Mesodermal cell (in vitro differentiated cells): ENCODE measurements at regions not wholly inside any gene's neighbourhood (a gene's known extent, or its start where the extent isn't known, plus 50 kb on each side); places are given as distances from the start of the nearest gene placed in this dataset.

ENCODE experiments used
- H3K27ac ChIP-seq: 2 replicates; pipeline ENCODE4 v1.7.0; 2013; ENCODE audit warnings: mild to moderate bottlenecking, low read depth, low read length, moderate library complexity; ENCODE audit not compliant: severe bottlenecking
- H3K36me3 ChIP-seq: 2 replicates; pipeline ENCODE4 v1.7.1; 2013; ENCODE audit warnings: mild to moderate bottlenecking, low read length, moderate library complexity; ENCODE audit not compliant: control insufficient read depth, insufficient read depth
- H3K4me1 ChIP-seq: one replicate; pipeline ENCODE4 v1.7.1; 2013; ENCODE audit warnings: mild to moderate bottlenecking, low read length; ENCODE audit not compliant: insufficient read depth, control insufficient read depth, poor library complexity, severe bottlenecking
- H3K4me3 ChIP-seq: 2 replicates; pipeline ENCODE4 v1.7.0; 2013; ENCODE audit warnings: low read length, control low read depth, mild to moderate bottlenecking; ENCODE audit not compliant: insufficient read depth, poor library complexity, severe bottlenecking; ENCODE audit errors: extremely low read depth
- H3K9me3 ChIP-seq: 2 replicates; pipeline ENCODE4 v1.7.1; 2013; ENCODE audit warnings: mild to moderate bottlenecking, low read length, moderate library complexity; ENCODE audit not compliant: control insufficient read depth
- WGBS, 2 experiments: methylation state at CpG; one replicate each; pipeline ENCODE4 v1.1.5; 2013; ENCODE audit warnings: missing lambda C conversion rate in 2 of 2; ENCODE audit not compliant: insufficient coverage in 2 of 2; 5-methylcytosine and 5-hydroxymethylcytosine counted together

DNA sequence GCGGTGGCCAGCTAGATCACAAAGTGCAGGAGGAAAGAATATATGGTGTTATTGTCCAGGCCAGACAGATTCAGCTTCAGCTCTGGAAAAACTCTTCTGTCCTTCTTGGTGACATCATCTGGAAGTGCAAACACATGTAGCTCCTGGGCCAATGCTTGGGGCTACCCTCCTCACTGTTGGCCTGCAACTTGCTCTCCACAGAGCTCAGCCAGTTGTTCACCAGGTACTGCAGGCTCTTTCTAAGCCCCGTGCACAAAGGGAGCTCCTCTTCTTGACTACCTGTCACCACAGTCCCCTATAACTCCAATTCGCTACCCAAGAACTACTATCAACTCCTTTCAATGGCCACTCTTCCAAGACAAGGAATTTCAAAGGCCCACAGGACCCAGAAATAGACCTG is 1175.9 kb upstream of the CDH9 start:
- no peaks in the 10 kb centered on the region for H3K9me3 ChIP-seq
- 93% methylated on average over 2 of the region's 3 CpGs; no CpG with 5 or more reads in 1 of the 2 experiments for WGBS, 2 experiments
- H3K4me3 ChIP-seq: no peak overlapping the region
- no peaks in the 10 kb centered on the region for H3K36me3 ChIP-seq
- H3K27ac ChIP-seq: no peak overlapping the region
- H3K4me1 ChIP-seq: no peaks in the 10 kb centered on the region

DNA sequence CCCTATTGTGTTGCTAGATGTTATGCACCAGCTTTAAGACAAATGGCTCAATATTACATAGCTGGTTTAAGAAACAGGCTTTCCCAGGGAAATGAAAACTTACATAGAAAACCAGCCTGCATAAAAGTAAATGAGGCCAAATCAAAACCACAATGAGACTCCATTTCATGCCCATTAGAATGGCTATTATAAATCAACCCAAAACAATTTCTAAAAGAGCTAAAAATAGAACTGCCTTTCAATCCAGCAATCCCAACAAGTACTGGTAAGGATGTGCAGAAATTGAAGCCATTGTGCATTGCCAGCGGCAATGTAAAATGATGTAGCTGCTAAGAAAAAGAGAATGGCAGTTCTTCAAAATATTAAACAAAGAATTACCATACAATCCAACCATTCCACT is 1170.0 kb upstream of the CDH9 start:
- no peak overlapping the region for H3K27ac ChIP-seq
- H3K36me3 ChIP-seq: no peaks in the 10 kb centered on the region
- no peaks in the 10 kb centered on the region for H3K9me3 ChIP-seq
- no CpG with 5 or more reads among the region's 1 CpG for WGBS, 2 experiments
- H3K4me1 ChIP-seq: no peaks in the 10 kb centered on the region
- H3K4me3 ChIP-seq: no peak overlapping the region

DNA sequence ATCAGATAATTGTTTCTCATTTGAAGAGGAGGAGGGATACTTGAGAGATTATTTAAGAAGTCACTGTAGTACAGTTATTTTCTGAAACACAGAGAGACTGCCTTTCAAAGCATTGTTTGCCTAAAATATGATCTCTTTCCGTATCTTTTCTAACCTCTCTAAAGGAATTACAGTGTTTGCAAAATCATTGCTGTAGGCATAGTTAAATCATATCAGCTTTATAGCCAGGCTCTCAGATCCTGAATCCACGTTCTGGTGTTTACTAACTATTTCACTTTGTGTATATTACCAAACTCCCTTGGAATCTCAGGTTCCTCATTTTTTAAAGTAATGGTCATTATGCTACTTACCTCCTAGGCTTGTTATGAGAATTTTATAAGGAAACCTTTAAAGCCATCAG is 1151.6 kb upstream of the CDH9 start:
- WGBS, 2 experiments: 100% methylated on average over 1 of the region's 2 CpGs; no CpG with 5 or more reads in 1 of the 2 experiments
- Histone ChIP-seq H3K4me1 (no peaks in the 10 kb centered on the region), H3K27ac (no peak overlapping the region), H3K9me3 (no peaks in the 10 kb centered on the region), H3K36me3 (no peaks in the 10 kb centered on the region), H3K4me3 (no peak overlapping the region)

DNA sequence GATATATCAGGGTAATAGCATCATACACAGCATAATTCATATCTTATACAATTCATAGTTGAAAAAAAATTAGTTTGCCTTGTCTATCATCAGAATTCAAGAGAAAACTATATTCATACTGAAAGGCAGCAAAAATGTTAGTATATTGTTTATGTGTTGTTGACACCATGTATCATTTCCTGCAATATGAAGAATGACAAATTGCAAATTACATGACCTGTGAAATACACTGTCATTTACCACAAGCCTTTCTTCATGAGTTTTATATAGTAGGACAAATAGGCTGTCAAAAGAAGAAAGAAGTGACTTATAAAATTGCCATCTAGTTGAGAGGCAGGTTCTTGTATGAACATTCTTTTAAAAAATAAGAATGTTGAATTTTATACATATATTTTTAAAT is 1136.3 kb upstream of the CDH9 start:
- no peaks in the 10 kb centered on the region for H3K9me3 ChIP-seq
- H3K27ac ChIP-seq: no peak overlapping the region
- no peaks in the 10 kb centered on the region for H3K4me1 ChIP-seq
- H3K4me3 ChIP-seq: no peak overlapping the region
- H3K36me3 ChIP-seq: no peaks in the 10 kb centered on the region

DNA sequence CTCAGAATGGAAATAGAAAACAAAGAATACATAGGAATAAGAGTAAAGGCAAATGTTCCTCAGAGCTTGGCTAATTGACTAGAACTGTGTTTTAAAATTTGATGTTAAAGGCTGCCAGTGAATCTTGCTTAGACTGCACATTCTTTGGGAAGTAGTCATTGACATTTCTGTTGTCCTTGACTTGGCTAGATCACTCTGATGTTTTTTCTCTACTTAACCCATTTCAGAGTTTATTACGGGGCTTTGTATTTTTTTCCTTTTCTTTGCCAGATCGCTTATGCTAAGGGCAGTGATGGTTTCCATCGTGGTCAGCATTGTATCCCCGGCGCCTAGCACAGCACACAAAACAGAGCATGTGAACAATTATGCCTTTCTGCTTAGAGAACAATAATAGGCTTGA is 1126.7 kb upstream of the CDH9 start:
- no peaks in the 10 kb centered on the region for H3K4me1 ChIP-seq
- H3K27ac ChIP-seq: no peak overlapping the region
- no peaks in the 10 kb centered on the region for H3K9me3 ChIP-seq
- H3K36me3 ChIP-seq: no peaks in the 10 kb centered on the region
- 86% methylated on average over 4 of the region's 5 CpGs; no CpG with 5 or more reads in 1 of the 2 experiments for WGBS, 2 experiments
- H3K4me3 ChIP-seq: no peak overlapping the region

DNA sequence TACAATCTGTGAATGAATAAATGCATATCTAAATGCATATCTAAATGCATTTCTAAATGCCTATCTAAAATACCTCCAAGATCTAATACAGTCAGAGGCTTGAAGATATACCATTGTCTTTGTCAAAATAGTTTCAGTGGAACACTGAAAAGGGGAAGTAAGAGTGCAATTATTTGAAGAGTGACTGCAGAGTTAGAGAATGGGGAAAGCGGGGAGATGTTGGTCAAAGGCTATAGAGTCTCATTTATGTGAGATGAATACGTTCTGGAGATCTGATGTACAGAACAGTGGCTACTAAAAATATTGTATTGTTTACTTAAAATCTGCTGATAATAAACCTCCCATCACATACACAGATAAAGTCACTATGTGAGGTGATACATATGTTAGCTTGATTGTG is 1126.2 kb upstream of the CDH9 start:
- no peak overlapping the region for H3K27ac ChIP-seq
- no peaks in the 10 kb centered on the region for H3K4me1 ChIP-seq
- WGBS, 2 experiments: 100% methylated on average over 1 of the region's 2 CpGs; no CpG with 5 or more reads in 1 of the 2 experiments
- no peaks in the 10 kb centered on the region for H3K9me3 ChIP-seq
- no peaks in the 10 kb centered on the region for H3K36me3 ChIP-seq
- H3K4me3 ChIP-seq: no peak overlapping the region

DNA sequence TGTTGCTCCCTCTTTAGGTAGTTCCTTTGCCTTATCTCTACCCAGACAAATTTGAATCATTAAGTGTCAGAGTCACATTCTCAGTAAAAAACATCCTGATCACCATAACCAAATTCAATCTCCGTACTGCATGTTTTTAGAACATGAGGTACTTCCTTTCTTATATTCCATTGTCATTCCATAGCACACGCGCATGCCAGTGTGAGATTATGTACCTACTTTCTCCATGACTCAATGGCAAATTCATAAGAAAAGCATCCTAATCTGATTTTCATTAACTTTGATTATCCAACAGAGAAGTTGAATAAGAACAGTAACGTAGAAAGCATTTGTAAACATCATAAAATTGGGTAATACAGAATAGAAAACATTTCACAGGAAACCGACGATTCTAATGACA is 1118.6 kb upstream of the CDH9 start:
- WGBS, 2 experiments: 90 to 94% methylated on average over 3 of the region's 6 CpGs
- H3K36me3 ChIP-seq: no peaks in the 10 kb centered on the region
- no peak overlapping the region for H3K4me3 ChIP-seq
- no peak overlapping the region for H3K27ac ChIP-seq
- H3K9me3 ChIP-seq: no peaks in the 10 kb centered on the region
- H3K4me1 ChIP-seq: peaks cover 2% of the 10 kb centered on the region

DNA sequence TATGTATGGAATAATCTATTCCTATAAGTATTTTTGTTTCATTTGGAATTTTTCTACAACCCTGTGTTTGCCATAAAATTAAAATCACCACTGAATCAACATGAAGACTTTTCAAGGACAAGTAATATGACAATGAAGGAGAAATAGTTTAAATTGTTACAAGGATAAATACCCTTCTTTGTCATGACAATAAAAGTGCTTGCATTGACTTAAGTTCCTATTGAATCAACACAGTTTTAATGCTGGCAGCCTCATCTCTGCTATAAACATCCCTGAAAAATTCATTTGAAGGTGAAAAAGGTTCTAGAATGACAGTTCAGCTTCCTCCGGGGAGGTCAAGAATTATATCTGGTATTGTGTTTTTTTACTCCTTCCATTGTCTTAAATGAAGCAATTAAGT is 1105.1 kb upstream of the CDH9 start:
- H3K4me1 ChIP-seq: no peaks in the 10 kb centered on the region
- H3K9me3 ChIP-seq: no peaks in the 10 kb centered on the region
- no peak overlapping the region for H3K4me3 ChIP-seq
- H3K27ac ChIP-seq: no peak overlapping the region
- WGBS, 2 experiments: no CpG with 5 or more reads among the region's 1 CpG
- no peaks in the 10 kb centered on the region for H3K36me3 ChIP-seq

DNA sequence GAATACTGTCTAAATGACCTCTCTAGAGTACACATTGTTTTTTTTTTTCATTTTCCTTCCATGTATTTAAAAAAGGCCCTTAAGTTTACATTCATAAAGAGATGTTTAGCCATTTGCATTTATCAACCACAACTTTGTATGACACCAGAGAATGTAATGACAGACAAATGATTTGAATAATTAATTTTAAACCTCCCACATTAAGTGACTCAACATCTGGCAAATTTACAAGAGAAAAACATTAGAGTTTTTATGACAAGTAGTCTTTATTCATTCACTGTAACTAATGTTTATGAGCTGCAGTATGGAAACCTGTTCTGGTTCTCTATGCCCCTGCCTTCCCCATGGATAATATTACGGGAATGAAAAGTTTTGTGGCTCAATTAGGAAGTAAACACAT is 1093.8 kb upstream of the CDH9 start:
- H3K9me3 ChIP-seq: no peaks in the 10 kb centered on the region
- H3K27ac ChIP-seq: no peak overlapping the region
- no CpG with 5 or more reads among the region's 1 CpG for WGBS, 2 experiments
- no peak overlapping the region for H3K4me3 ChIP-seq
- H3K4me1 ChIP-seq: no peaks in the 10 kb centered on the region
- H3K36me3 ChIP-seq: no peaks in the 10 kb centered on the region

DNA sequence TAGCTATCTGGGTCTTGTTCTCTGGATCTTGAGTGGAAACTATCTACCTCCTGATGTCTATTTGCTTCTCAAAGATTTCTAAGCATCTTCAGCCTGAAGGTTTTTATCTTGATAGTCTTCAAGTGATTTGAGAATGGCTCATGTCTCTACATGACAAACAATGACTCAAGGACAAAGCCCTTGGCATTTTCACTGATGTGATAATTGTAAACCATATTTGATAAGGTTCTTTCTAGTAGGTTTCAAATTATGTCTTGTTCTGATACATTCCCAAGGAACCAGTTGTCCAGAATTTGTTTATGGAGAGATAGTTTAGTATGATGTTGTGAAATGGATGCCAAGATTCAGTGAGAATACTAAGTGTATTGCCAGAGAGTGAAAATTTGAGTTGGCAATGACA is 1079.3 kb upstream of the CDH9 start:
- Histone ChIP-seq H3K27ac (no peak overlapping the region), H3K4me1 (no peaks in the 10 kb centered on the region), H3K9me3 (no peaks in the 10 kb centered on the region), H3K4me3 (no peak overlapping the region), H3K36me3 (no peaks in the 10 kb centered on the region)

DNA sequence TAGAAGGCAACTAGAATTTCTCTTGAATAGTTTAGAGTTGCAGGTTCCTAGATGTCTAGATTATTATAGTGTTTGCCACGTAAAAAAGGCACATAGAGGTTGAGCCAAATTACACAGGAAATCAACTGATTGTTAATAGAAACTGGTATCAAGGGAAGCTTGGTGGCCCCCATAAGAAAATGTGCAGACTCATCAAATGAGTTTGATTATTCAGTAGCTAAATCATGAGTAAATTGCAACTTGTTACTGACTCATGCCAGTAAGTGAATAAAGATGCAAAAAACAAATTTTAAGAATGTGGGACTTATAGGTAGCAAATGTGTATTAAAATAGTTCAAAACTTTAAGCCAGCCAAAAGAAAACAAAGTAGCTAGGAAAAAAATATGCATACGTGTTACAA is 1078.9 kb upstream of the CDH9 start:
- no peak overlapping the region for H3K27ac ChIP-seq
- 60 to 86% methylated on average over 1 of the region's 2 CpGs for WGBS, 2 experiments

DNA sequence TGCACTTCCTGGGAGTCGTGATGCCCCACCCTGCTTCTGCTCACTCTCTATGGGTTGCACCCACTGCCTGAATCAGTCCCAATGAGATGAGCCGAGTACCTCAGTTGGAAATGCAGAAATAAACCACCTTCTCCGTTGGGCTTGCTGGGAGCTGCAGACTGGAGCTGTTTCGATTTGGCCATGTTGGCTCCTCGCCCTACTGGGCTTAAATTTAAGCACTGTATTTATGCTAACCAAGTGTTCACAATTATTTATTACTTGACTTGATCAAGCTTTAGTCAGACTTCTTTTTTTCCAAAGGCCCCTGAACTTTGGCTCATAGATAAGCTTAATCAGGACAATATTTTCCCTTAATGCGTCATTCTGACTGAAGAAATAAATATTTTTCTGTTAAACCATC is 1072.4 kb upstream of the CDH9 start:
- 92 to 93% methylated on average over 3 of the region's 6 CpGs for WGBS, 2 experiments
- no peaks in the 10 kb centered on the region for H3K36me3 ChIP-seq
- H3K4me3 ChIP-seq: no peak overlapping the region
- no peaks in the 10 kb centered on the region for H3K4me1 ChIP-seq
- H3K27ac ChIP-seq: no peak overlapping the region
- no peaks in the 10 kb centered on the region for H3K9me3 ChIP-seq

More for the DNA sequence above, 1078.9 kb upstream of the CDH9 start:
- H3K9me3 ChIP-seq: no peaks in the 10 kb centered on the region
- H3K4me3 ChIP-seq: no peak overlapping the region
- no peaks in the 10 kb centered on the region for H3K4me1 ChIP-seq
- H3K36me3 ChIP-seq: no peaks in the 10 kb centered on the region
